HEK293 (cell line): ENCODE measurements at regions not wholly inside any gene's neighbourhood (a gene's known extent, or its start where the extent isn't known, plus 50 kb on each side); places are given as distances from the start of the nearest gene placed in this dataset.
"Not testable (repeated sequence)": the region's sequence is repeated elsewhere in the genome, so short reads cannot be mapped to it uniquely, and the experiment has no call there.

Source experiments
- CTCF ChIA-PET: fragments of 350-600 bp; formaldehyde crosslinking; extraction: SDS; loops from one replicate; lab custom pipeline; 2021; ENCODE audit warnings: antibody characterized with exemption; lab: Yijun Ruan, JAX
- POLR2A ChIA-PET: fragments of 300-600 bp; formaldehyde crosslinking; extraction: SDS; loops from one replicate; lab custom pipeline; 2020; ENCODE audit warnings: antibody characterized with exemption, inconsistent platforms; lab: Yijun Ruan, JAX
- H3K27ac ChIP-seq: fragments of 200-500 bp; sonication (Bioruptor generic); 2 replicates; pipeline ENCODE4 v1.5.1; 2014; ENCODE audit warnings: low read depth, low read length, control low read depth, inconsistent platforms; ENCODE audit errors: extremely low read depth
- H3K36me3 ChIP-seq, 2 experiments: fragments of 200-500 bp in 1 of 2; sonication (Bioruptor generic) in 1 of 2; 1 replicate in 1 of 2; 2 replicates in 1 of 2; pipeline ENCODE4 v1.5.1; 2014 to 2017; ENCODE audit warnings: inconsistent platforms in 2 of 2, low read length in 2 of 2; ENCODE audit not compliant: control insufficient read depth in 2 of 2, insufficient read depth in 1 of 2
- H3K4me1 ChIP-seq: fragments of 200-500 bp; sonication (Bioruptor generic); 2 replicates; pipeline ENCODE4 v1.5.1; 2014; ENCODE audit warnings: mild to moderate bottlenecking, low read length, inconsistent platforms; ENCODE audit not compliant: control insufficient read depth, insufficient read depth
- H3K4me3 ChIP-seq: 2 replicates; pipeline ENCODE4 v1.5.1; 2011; ENCODE audit warnings: low read depth, mild to moderate bottlenecking, control low read depth, low read length, moderate library complexity
- H3K9me3 ChIP-seq: fragments of 200-500 bp; sonication (Bioruptor generic); 2 replicates; pipeline ENCODE4 v1.5.1; 2014; ENCODE audit warnings: low read depth, low read length, inconsistent platforms; ENCODE audit not compliant: control insufficient read depth, insufficient read depth
- TRIM28 ChIP-seq: IDR thresholded peaks from 2 replicates; pipeline ENCODE4 v1.6.1; 2011; ENCODE audit warnings: low read length, control low read depth, borderline replicate concordance
- YY2 ChIP-seq: fragments of 450-650 bp; formaldehyde crosslinking; IDR thresholded peaks from 2 replicates; pipeline ENCODE4 v1.5.1; 2016; ENCODE audit warnings: missing biosample characterization, missing genetic modification characterization
- ZBTB7A ChIP-seq: fragments of 450-650 bp; formaldehyde crosslinking; IDR thresholded peaks from 2 replicates; pipeline ENCODE4 v1.5.1; 2016; ENCODE audit warnings: low read depth, missing biosample characterization, missing genetic modification characterization
- ZNF112 ChIP-seq: fragments of 450-650 bp; formaldehyde crosslinking; IDR thresholded peaks from 2 replicates; pipeline ENCODE4 v1.5.0; 2017; ENCODE audit warnings: missing biosample characterization, missing genetic modification characterization
- ZNF169 ChIP-seq: fragments of 450-650 bp; formaldehyde crosslinking; IDR thresholded peaks from 2 replicates; pipeline ENCODE4 v1.5.1; 2016; ENCODE audit warnings: missing biosample characterization, missing genetic modification characterization
- ZNF184 ChIP-seq: fragments of 450-650 bp; IDR thresholded peaks from 2 replicates; pipeline ENCODE4 v1.5.1; 2018; ENCODE audit warnings: missing biosample characterization, mild to moderate bottlenecking, missing genetic modification characterization
- ZNF324 ChIP-seq: fragments of 450-650 bp; formaldehyde crosslinking; IDR thresholded peaks from 2 replicates; pipeline ENCODE4 v1.5.1; 2016; ENCODE audit warnings: missing biosample characterization, missing genetic modification characterization
- ZNF560 ChIP-seq: fragments of 450-650 bp; formaldehyde crosslinking; IDR thresholded peaks from 2 replicates; pipeline ENCODE4 v1.5.1; 2017; ENCODE audit warnings: missing biosample characterization, missing genetic modification characterization, borderline replicate concordance
- ZNF654 ChIP-seq: fragments of 450-650 bp; formaldehyde crosslinking; IDR thresholded peaks from 2 replicates; pipeline ENCODE4 v1.5.1; 2016; ENCODE audit warnings: low read depth, missing biosample characterization, missing genetic modification characterization
- ZNF677 ChIP-seq: fragments of 450-650 bp; IDR thresholded peaks from 2 replicates; pipeline ENCODE4 v1.5.0; 2018; ENCODE audit warnings: missing biosample characterization, mild to moderate bottlenecking, missing genetic modification characterization, moderate library complexity
- ZNF785 ChIP-seq: fragments of 450-650 bp; formaldehyde crosslinking; IDR thresholded peaks from 2 replicates; pipeline ENCODE4 v1.5.1; 2016; ENCODE audit warnings: missing biosample characterization, missing genetic modification characterization
- TF ChIP-seq, protein P1 (sequence below): fragments of 450-650 bp; formaldehyde crosslinking; IDR thresholded peaks from 2 replicates; pipeline ENCODE4 v1.5.1; 2016; ENCODE audit warnings: missing biosample characterization, missing genetic modification characterization
- TF ChIP-seq, protein P2 (sequence below): fragments of 450-650 bp; formaldehyde crosslinking; IDR thresholded peaks from 2 replicates; pipeline ENCODE4 v1.5.1; 2016; ENCODE audit warnings: missing biosample characterization, missing genetic modification characterization
- TF ChIP-seq, protein P3 (sequence below): fragments of 450-650 bp; formaldehyde crosslinking; conservative IDR thresholded peaks from 2 replicates; pipeline ENCODE4 v1.5.1; 2016; ENCODE audit warnings: low read depth, missing biosample characterization, missing genetic modification characterization
- TF ChIP-seq, protein P4 (sequence below): fragments of 450-650 bp; IDR thresholded peaks from 2 replicates; pipeline ENCODE4 v1.5.1; 2018; ENCODE audit warnings: missing biosample characterization, mild to moderate bottlenecking, missing genetic modification characterization

DNA sequence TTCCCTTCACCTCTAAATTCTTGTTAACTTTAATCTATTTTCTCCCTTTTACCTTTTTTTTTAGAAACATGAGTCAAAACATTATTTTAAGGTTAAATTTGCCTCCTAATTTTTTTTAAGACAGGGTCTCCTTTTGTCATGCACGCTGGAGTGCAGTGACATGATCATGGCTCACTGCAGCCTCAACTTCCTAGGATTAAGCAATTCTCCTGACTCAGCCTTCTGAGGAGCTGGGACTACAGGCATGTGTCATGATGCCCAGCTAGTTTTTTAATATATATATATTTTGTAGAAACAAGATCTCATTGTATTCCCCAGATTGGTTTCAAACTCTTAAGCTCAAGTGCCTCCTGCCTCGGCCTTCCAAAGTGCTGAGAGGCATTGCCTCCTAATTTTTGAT is 424.7 kb upstream of the FAM174A start:
- ChIA-PET POLR2A (no interaction called here), CTCF (no interaction called here)
- TF ChIP-seq ZNF169 (tag by site-specific recombination), result no peak
- no peak for TF ChIP-seq YY2 (tag by site-specific recombination)
- TF ChIP-seq, protein P1, sequence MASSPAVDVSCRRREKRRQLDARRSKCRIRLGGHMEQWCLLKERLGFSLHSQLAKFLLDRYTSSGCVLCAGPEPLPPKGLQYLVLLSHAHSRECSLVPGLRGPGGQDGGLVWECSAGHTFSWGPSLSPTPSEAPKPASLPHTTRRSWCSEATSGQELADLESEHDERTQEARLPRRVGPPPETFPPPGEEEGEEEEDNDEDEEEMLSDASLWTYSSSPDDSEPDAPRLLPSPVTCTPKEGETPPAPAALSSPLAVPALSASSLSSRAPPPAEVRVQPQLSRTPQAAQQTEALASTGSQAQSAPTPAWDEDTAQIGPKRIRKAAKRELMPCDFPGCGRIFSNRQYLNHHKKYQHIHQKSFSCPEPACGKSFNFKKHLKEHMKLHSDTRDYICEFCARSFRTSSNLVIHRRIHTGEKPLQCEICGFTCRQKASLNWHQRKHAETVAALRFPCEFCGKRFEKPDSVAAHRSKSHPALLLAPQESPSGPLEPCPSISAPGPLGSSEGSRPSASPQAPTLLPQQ (tag by site-specific recombination), result no peak
- TF ChIP-seq ZBTB7A, result no peak
- TF ChIP-seq ZNF785 (tag by site-specific recombination), result no peak
- TF ChIP-seq, protein P2, sequence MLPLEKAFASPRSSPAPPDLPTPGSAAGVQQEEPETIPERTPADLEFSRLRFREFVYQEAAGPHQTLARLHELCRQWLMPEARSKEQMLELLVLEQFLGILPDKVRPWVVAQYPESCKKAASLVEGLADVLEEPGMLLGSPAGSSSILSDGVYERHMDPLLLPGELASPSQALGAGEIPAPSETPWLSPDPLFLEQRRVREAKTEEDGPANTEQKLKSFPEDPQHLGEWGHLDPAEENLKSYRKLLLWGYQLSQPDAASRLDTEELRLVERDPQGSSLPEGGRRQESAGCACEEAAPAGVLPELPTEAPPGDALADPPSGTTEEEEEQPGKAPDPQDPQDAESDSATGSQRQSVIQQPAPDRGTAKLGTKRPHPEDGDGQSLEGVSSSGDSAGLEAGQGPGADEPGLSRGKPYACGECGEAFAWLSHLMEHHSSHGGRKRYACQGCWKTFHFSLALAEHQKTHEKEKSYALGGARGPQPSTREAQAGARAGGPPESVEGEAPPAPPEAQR, result no peak
- TF ChIP-seq ZNF560 (tag by site-specific recombination), result no peak
- H3K27ac ChIP-seq, result no peak overlapping the region
- no peaks in the 10 kb centered on the region for H3K9me3 ChIP-seq
- H3K4me3 ChIP-seq, result no peak overlapping the region
- no peaks in the 10 kb centered on the region for H3K36me3 ChIP-seq
- H3K4me1 ChIP-seq, result no peaks in the 10 kb centered on the region

DNA sequence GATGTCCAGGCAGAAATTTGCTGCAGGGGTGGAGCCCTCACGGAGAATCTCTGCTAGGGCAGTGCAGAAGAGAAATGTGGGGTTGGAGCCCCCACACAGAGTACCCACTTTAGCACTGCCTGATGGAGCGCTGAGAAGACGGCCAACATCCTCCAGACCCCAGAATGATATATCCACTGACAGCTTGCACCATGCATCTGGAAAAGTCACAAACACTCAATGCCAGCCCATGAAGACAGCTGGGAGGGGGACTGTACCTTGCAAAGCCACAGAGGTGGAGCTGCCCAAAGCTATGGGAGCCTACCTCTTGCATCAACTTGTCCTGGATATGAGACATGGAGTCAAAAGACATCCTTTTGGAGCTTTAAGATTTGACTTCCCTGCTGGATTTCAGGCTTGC is 426.3 kb upstream of the FAM174A start:
- Histone ChIP-seq H3K4me3 (no peak overlapping the region), H3K4me1 (no peaks in the 10 kb centered on the region), H3K9me3 (no peaks in the 10 kb centered on the region), H3K27ac (no peak overlapping the region), H3K36me3 (no peaks in the 10 kb centered on the region)
- CTCF ChIA-PET, result no interaction called here
- TF ChIP-seq ZNF654 (tag by site-specific recombination), result no peak
- TF ChIP-seq, protein P3, sequence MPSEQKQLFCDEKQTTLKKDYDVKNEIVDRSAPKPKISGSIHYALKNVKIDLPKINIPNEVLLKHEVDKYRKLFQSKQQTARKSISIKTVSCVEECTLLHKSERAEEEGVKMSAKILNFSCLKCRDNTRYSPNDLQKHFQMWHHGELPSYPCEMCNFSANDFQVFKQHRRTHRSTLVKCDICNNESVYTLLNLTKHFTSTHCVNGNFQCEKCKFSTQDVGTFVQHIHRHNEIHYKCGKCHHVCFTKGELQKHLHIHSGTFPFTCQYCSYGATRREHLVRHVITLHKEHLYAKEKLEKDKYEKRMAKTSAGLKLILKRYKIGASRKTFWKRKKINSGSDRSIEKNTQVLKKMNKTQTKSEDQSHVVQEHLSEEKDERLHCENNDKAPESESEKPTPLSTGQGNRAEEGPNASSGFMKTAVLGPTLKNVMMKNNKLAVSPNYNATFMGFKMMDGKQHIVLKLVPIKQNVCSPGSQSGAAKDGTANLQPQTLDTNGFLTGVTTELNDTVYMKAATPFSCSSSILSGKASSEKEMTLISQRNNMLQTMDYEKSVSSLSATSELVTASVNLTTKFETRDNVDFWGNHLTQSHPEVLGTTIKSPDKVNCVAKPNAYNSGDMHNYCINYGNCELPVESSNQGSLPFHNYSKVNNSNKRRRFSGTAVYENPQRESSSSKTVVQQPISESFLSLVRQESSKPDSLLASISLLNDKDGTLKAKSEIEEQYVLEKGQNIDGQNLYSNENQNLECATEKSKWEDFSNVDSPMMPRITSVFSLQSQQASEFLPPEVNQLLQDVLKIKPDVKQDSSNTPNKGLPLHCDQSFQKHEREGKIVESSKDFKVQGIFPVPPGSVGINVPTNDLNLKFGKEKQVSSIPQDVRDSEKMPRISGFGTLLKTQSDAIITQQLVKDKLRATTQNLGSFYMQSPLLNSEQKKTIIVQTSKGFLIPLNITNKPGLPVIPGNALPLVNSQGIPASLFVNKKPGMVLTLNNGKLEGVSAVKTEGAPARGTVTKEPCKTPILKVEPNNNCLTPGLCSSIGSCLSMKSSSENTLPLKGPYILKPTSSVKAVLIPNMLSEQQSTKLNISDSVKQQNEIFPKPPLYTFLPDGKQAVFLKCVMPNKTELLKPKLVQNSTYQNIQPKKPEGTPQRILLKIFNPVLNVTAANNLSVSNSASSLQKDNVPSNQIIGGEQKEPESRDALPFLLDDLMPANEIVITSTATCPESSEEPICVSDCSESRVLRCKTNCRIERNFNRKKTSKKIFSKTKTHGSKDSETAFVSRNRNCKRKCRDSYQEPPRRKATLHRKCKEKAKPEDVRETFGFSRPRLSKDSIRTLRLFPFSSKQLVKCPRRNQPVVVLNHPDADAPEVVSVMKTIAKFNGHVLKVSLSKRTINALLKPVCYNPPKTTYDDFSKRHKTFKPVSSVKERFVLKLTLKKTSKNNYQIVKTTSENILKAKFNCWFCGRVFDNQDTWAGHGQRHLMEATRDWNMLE (tag by site-specific recombination), result no peak
- no peak for TF ChIP-seq ZNF112 (tag by site-specific recombination)
- no peak for TF ChIP-seq ZNF677 (tag by site-specific recombination)
- no peak for TF ChIP-seq ZNF184 (tag by site-specific recombination)
- no peak for TF ChIP-seq ZNF324 (tag by site-specific recombination)
- TF ChIP-seq TRIM28, result no peak
- TF ChIP-seq, protein P4, sequence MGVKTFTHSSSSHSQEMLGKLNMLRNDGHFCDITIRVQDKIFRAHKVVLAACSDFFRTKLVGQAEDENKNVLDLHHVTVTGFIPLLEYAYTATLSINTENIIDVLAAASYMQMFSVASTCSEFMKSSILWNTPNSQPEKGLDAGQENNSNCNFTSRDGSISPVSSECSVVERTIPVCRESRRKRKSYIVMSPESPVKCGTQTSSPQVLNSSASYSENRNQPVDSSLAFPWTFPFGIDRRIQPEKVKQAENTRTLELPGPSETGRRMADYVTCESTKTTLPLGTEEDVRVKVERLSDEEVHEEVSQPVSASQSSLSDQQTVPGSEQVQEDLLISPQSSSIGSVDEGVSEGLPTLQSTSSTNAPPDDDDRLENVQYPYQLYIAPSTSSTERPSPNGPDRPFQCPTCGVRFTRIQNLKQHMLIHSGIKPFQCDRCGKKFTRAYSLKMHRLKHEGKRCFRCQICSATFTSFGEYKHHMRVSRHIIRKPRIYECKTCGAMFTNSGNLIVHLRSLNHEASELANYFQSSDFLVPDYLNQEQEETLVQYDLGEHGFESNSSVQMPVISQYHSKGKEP (tag by site-specific recombination), result no peak
- TF ChIP-seq, all 188 proteins: peak for 0
- POLR2A ChIA-PET, result no interaction called here

DNA sequence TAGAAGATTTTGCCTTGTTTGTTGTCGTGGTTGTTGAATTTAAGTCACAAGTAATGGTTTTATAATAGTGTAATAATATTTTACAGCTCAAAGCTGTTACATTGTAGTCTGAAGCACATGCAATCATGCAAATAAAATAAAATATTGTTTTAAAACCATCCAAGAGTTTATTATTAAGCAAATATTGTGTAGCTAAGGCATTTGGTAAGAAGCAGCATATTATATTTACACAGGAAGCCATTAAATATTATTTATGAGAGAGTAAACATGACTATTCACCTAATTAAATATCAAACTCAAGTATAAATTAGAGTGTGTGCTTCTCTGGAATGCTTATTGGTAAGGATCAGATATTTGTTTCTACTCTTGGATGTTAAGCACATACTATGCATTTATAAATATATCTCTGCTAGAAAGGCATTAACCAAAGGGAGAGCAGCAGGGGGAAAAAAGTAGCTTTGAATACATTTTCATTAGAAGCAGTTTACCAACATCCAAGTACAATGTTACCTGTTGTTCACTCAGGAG is 431.5 kb upstream of the FAM174A start:
- H3K4me3 ChIP-seq, H3K4me1 ChIP-seq, CTCF ChIA-PET, H3K36me3 ChIP-seq, H3K9me3 ChIP-seq, H3K27ac ChIP-seq, POLR2A ChIA-PET: not testable (repeated sequence)

DNA sequence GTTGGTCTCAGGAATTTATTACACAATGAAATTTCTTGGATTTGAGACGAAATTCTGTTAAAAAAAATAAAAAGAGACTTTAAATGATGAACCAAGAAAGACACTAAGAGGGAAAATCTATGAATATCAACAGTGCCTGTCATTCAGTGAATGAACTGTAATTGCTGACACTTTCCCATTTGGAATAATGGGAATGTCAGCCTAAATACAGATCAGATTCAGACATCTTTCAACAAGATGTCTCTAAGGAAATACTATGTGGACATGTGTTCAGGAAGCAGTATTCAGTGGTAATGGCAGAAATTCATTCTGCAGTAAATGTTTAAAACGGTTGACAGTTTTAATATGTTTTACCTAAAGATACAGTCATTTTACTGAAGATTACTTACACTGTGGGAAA is 433.7 kb upstream of the FAM174A start:
- H3K4me3 ChIP-seq, H3K9me3 ChIP-seq, H3K27ac ChIP-seq, H3K36me3 ChIP-seq, CTCF ChIA-PET, POLR2A ChIA-PET, H3K4me1 ChIP-seq: not testable (repeated sequence)

DNA sequence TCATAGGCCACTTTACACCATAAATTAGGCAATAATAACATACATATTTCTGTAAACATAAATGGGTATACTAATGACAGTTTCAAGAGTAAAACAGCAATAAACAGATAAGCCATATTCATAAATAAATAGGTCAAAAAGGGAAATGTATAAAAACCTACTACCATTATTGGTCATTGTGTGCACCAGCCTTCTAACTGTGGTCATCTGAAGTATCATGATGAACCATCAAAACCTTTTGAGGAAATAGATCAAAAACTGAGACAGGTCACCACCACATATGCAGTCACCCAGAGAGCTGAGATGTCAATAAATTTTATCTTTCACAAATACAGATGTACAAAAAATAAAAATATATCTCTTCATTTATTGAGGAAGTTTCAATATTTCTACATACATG is 438.8 kb upstream of the FAM174A start:
- H3K4me3 ChIP-seq, H3K9me3 ChIP-seq, H3K36me3 ChIP-seq, H3K4me1 ChIP-seq, CTCF ChIA-PET, POLR2A ChIA-PET, H3K27ac ChIP-seq: not testable (repeated sequence)
